OCI-LY3 (cell line): ENCODE measurements at regions not wholly inside any gene's neighbourhood (a gene's known extent, or its start where the extent isn't known, plus 50 kb on each side); places are given as distances from the start of the nearest gene placed in this dataset.
"Not testable (repeated sequence)": the region's sequence is repeated elsewhere in the genome, so short reads cannot be mapped to it uniquely, and the experiment has no call there.

Experiments
- CTCF ChIP-seq: fragments of 200-600, 300-600 bp; sonication (generic); IDR thresholded peaks from 2 replicates; pipeline ENCODE4 v1.5.1; 2014; ENCODE audit warnings: antibody characterized with exemption, low read length, low read depth
- EZH2phosphoT487 ChIP-seq: fragments of 200-600 bp; shearing (Covaris generic); IDR thresholded peaks from 2 replicates; pipeline ENCODE4 v1.6.1; 2018; ENCODE audit warnings: antibody characterized with exemption, mixed run types, low read depth

- not testable (repeated sequence) for TF ChIP-seq CTCF, EZH2phosphoT487
Observed at GRCh38 chr9:65454666-65455065, 169.7 kb upstream of the FOXD4L5 start.
